Peyer's patch (tissue), 4 donors: ENCODE measurements at regions not wholly inside any gene's neighbourhood (a gene's known extent, or its start where the extent isn't known, plus 50 kb on each side); places are given as distances from the start of the nearest gene placed in this dataset.

Experiments
- CTCF ChIP-seq, 6 experiments: fragments of 450-650 bp in 4 of 6; fragments of 200-600 bp in 2 of 6; sonication (generic) in 1 of 6; IDR thresholded peaks; one replicate each; pipeline ENCODE4 v1.5.1; 2017 to 2019; ENCODE audit warnings: antibody characterized with exemption in 6 of 6, mild to moderate bottlenecking in 3 of 6, moderate library complexity in 1 of 6
- POLR2A ChIP-seq, 2 donors: fragments of 450-650 bp; IDR thresholded peaks; one replicate each; pipeline ENCODE4 v1.5.1; 2017; ENCODE audit warnings: antibody characterized with exemption in 2 of 2, mild to moderate bottlenecking in 2 of 2, moderate library complexity in 2 of 2

GRCh38 chr6:14811775-14812428 lies 434.0 kb upstream of the JARID2 start:
- no peak for TF ChIP-seq CTCF (IDR thresholded peaks at IDR 0.05)
- no peak for TF ChIP-seq POLR2A (IDR thresholded peaks at IDR 0.05)
